HG03469 (cell line): ENCODE measurements at regions not wholly inside any gene's neighbourhood (a gene's known extent, or its start where the extent isn't known, plus 50 kb on each side); places are given as distances from the start of the nearest gene placed in this dataset.

ENCODE experiments used
- ATAC-seq: cut with Tn5 transposase; IDR thresholded peaks from one replicate; pipeline ENCODE4 v1.9.1; 2021; ENCODE audit warnings: mild to moderate bottlenecking, moderate library complexity, moderate number of reproducible peaks; ENCODE audit not compliant: unreplicated experiment

GRCh38 chr11:104661901-104662300, 236.4 kb downstream of the CASP12 start:
- ATAC-seq, result no peak

GRCh38 chr11:104661471-104661870, 236.8 kb downstream of the CASP12 start:
- no peak for ATAC-seq

- no peak for ATAC-seq
Observed at GRCh38 chr11:104658177-104658576, 240.1 kb downstream of the CASP12 start.

- ATAC-seq, result no peak
Observed at GRCh38 chr11:104657083-104657482, 241.2 kb downstream of the CASP12 start.

GRCh38 chr11:104655066-104655465, 243.2 kb downstream of the CASP12 start:
- no peak for ATAC-seq

GRCh38 chr11:104654181-104654813, 244.0 kb downstream of the CASP12 start:
- no peak for ATAC-seq

GRCh38 chr11:104653407-104653806, 244.9 kb downstream of the CASP12 start:
- ATAC-seq, result no peak

- no peak for ATAC-seq
Observed at GRCh38 chr11:104652996-104653395, 245.3 kb downstream of the CASP12 start.

- no peak for ATAC-seq
Observed at GRCh38 chr11:104650234-104650633, 248.0 kb downstream of the CASP12 start.

- ATAC-seq, result no peak
Observed at GRCh38 chr11:104649002-104649401, 249.3 kb downstream of the CASP12 start.

- ATAC-seq, result no peak
Observed at GRCh38 chr11:104645261-104646222, 252.7 kb downstream of the CASP12 start.

- ATAC-seq, result no peak
Observed at GRCh38 chr11:104637662-104638170, 260.5 kb downstream of the CASP12 start.

- ATAC-seq, result no peak
Observed at GRCh38 chr11:104633226-104633625, 265.0 kb downstream of the CASP12 start.

GRCh38 chr11:104630352-104630751, 267.9 kb downstream of the CASP12 start:
- no peak for ATAC-seq

GRCh38 chr11:104625246-104625645, 273.0 kb downstream of the CASP12 start:
- ATAC-seq, result no peak

GRCh38 chr11:104624021-104624420, 274.2 kb downstream of the CASP12 start:
- ATAC-seq, result no peak

- no peak for ATAC-seq
Observed at GRCh38 chr11:104623518-104623917, 274.7 kb downstream of the CASP12 start.

- no peak for ATAC-seq
Observed at GRCh38 chr11:104620991-104621390, 277.3 kb downstream of the CASP12 start.

GRCh38 chr11:104619751-104620150, 278.5 kb downstream of the CASP12 start:
- no peak for ATAC-seq

GRCh38 chr11:104618954-104619353, 279.3 kb downstream of the CASP12 start:
- ATAC-seq, result no peak

GRCh38 chr11:104614961-104615360, 283.3 kb downstream of the CASP12 start:
- no peak for ATAC-seq
